HG03520 (cell line): ENCODE measurements at regions not wholly inside any gene's neighbourhood (a gene's known extent, or its start where the extent isn't known, plus 50 kb on each side); places are given as distances from the start of the nearest gene placed in this dataset.

Source experiments
- ATAC-seq: cut with Tn5 transposase; IDR thresholded peaks from one replicate; pipeline ENCODE4 v1.9.1; 2021; ENCODE audit warnings: mild to moderate bottlenecking, moderate library complexity; ENCODE audit not compliant: unreplicated experiment

DNA sequence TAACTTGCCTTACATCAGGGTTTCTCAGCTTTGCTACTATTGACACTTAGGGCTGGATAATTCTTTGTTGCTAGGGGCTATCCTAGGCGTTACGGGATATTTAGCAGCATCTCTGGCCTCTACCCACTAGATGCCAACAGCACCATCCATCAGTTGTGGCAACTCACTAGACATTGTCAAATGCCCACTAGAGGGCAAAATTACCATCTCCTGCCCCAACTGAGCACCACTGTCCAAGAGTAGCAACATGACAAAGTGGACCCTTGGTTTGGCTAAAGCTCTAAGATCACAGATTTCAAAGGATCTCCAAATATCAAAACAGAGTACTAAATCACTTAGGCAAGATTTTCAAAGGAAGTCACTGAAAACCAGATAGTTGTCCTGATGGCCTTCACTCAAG is 251.7 kb upstream of the TBX3 start:
- ATAC-seq: no peak

GRCh38 chr12:114933428-114934160 is 249.6 kb upstream of the TBX3 start:
- ATAC-seq: no peak

DNA sequence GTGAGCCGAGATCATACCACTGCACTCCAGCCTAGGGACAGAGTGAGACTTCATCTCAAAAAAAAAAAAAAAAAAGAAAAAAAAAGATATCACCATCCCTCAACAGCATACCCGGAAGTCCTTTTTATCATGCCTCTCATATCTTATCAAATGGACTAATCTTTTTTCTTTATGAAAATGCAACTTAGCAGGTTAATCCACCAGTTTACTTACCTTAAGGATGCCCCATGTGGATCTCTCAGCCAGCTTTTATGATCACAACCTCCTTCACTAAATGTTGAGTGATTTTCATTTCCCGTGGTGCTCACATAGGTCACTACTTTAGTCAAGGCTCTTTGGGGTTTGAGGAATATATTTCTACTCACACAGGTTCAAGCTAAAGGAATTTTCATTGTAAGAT is 248.8 kb upstream of the TBX3 start:
- ATAC-seq: no peak

- no peak for ATAC-seq
Observed at GRCh38 chr12:114931025-114931424, 247.1 kb upstream of the TBX3 start.

DNA sequence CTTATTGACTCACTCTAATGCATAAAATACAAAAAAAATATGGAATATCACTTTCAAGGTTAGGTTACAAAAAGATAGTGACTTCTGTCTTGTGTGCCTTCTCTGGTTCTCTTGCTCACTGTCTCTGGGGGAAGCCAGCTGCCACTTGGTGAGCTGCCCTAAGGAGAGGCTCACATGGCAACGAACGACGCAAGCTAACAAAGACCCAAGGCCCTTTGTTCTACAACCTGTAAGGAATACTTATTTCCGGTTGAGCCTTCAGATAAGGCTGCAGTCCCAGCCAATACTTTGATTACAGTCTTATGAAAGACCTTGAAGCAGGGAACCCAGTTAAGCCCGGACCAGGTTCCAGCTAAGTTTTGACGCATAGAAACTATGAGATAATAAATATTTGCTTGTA is 242.4 kb upstream of the TBX3 start:
- ATAC-seq: no peak

DNA sequence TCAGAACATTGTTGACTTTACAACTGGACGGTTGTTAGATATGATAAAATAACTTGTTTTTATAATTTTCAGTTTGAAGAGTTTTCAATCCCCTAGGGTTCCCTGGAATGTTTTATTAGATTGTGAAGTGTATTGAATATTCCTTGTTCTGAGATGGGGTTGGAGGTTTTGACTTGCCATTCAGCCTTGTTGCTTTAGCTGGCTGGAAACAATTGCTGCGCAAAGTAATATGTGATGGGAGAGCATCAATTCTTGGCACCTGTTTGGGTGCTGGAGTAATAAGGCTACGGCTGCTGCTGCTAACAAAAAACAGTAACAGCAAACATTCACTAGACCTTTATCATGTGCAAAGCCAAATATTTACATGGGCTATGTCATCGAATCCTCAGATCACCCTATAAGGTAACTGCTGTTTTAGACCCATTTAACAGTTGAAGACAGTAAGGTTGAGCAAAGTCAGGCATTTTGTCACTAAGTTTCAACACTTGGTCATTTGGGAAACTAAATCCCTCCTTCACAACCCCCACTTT is 241.0 kb upstream of the TBX3 start:
- no peak for ATAC-seq

GRCh38 chr12:114921781-114922180 is 237.8 kb upstream of the TBX3 start:
- ATAC-seq: no peak

GRCh38 chr12:114920771-114921554 is 237.0 kb upstream of the TBX3 start:
- no peak for ATAC-seq

GRCh38 chr12:114919479-114919878 is 235.5 kb upstream of the TBX3 start:
- no peak for ATAC-seq

- no peak for ATAC-seq
Observed at GRCh38 chr12:114918535-114919233, 234.7 kb upstream of the TBX3 start.

DNA sequence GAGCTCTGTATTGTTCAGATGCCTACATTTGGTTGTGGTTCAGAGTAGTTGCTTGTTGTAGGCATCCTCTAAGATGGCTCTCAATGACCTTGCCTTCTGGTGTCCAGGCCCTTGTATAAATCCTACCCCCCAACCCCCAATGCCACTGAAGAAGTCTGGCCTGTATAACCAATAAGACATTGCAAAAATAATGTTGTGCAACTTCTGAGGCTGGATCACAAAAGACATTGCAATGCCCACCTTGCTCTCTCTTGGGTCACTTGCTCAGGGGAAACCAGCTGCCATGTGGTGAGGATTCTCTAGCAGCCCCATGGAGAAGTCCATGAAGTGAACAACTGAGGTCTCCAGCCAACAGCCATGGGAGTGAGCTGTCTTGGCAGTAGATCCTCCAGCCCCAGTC is 234.0 kb upstream of the TBX3 start:
- ATAC-seq: no peak

DNA sequence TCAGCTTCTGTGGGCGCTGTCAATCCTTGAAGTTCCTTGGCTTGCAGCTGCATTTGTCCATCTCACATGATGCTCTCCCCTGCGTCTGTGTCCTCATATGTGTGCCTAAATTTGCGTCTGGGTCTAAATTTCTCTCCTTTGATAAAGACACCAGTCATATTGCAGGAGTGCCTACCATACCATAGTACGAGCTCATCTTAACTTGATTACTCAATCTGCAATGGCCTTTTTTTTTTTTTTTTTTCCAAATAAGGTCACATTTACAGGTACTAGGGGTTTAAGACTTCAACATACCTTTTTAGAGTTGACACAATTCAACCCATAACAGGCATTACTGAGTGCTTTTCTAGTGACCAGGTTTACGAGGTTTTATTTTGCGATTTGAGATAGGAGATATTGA is 233.3 kb upstream of the TBX3 start:
- no peak for ATAC-seq

GRCh38 chr12:114916541-114916940 is 232.6 kb upstream of the TBX3 start:
- no peak for ATAC-seq

- ATAC-seq: no peak
Observed at GRCh38 chr12:114916124-114916523, 232.1 kb upstream of the TBX3 start.

GRCh38 chr12:114913871-114914801 is 230.2 kb upstream of the TBX3 start:
- ATAC-seq: no peak

DNA sequence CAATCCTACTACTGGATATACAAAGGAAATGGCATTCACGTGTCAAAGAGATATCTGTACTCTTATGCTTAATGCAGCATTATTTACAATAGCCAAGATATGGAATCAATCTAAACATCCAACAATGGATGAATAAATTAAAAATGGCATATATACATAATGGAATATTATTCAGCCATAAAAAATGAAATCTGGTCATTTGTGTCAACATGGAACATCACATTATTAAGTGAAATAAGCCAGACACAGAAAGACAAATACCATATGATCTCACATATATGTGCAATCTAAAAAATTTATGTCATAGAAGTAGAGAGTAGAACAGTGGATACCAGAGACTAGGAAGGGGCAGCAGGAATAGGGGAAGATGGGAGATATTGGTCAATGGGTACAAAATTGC is 228.8 kb upstream of the TBX3 start:
- no peak for ATAC-seq

DNA sequence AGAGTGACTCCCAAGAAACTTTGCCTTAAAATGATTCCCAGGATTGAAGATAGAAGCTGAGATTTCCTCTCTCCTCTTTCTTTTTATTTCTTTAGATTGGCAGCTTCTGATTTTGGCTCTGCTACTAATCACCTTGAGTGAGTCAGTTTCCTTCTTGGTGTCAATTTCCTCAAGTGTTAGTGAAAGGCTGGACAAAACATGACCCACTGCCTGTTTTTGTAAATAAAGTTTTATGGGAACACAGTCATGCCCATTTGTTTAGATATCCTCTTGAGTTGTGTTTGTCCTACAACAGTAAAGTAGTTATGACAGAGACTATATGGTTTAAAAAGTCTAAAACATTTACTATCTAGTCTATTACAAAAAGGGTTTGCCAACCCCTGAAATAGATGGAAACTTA is 227.2 kb upstream of the TBX3 start:
- ATAC-seq: no peak

- ATAC-seq: no peak
Observed at GRCh38 chr12:114904254-114905003, 220.5 kb upstream of the TBX3 start.

- no peak for ATAC-seq
Observed at GRCh38 chr12:114903083-114903691, 219.2 kb upstream of the TBX3 start.
